ENCODE measurements at regions not wholly inside any gene's neighbourhood (a gene's known extent, or its start where the extent isn't known, plus 50 kb on each side); places are given as distances from the start of the nearest gene placed in this dataset.

GRCh38 chr13:90632184-90632583 is 715.3 kb upstream of the MIR17HG start (continued):
- TF ChIP-seq TSHZ1 (CRISPR knock-in tag; IDR thresholded peaks at IDR 0.05) (no peak), RBFOX2 (IDR thresholded peaks at IDR 0.05; ENCODE audit: low read depth, low read length) (no peak), NCOA4 (IDR thresholded peaks at IDR 0.05; ENCODE audit: partially characterized antibody) (no peak), TARDBP (IDR thresholded peaks at IDR 0.05) (no peak), LEF1 (IDR thresholded peaks at IDR 0.05) (no peak), FOS (IDR thresholded peaks at IDR 0.05; ENCODE audit: extremely low read depth, insufficient read length) (no peak), MED1 (CRISPR knock-in tag; IDR thresholded peaks at IDR 0.05; ENCODE audit: borderline replicate concordance) (no peak), MAFG (tag; conservative IDR thresholded peaks at IDR 0.05) (peak; percentile 92), HES1 (IDR thresholded peaks at IDR 0.05; ENCODE audit: low read depth) (no peak), IRF1 (CRISPR knock-in tag; IDR thresholded peaks at IDR 0.05; ENCODE audit: borderline replicate concordance) (no peak), ZNF133 (CRISPR knock-in tag; IDR thresholded peaks at IDR 0.05) (no peak), HLTF (IDR thresholded peaks at IDR 0.05) (no peak)

Measured in K562 (cell line).